IMR-90 (cell line): ENCODE measurements at regions not wholly inside any gene's neighbourhood (a gene's known extent, or its start where the extent isn't known, plus 50 kb on each side); places are given as distances from the start of the nearest gene placed in this dataset.

Source experiments
- CEBPB ChIP-seq: IDR thresholded peaks from 2 replicates; pipeline ENCODE4 v1.6.1; 2012; ENCODE audit warnings: low read depth, low read length, improper control_type of control experiment
- MXI1 ChIP-seq: IDR thresholded peaks from 2 replicates; pipeline ENCODE4 v1.6.1; 2012; ENCODE audit warnings: low read depth, mild to moderate bottlenecking, low read length, moderate library complexity, borderline replicate concordance
- POLR2A ChIP-seq: IDR thresholded peaks from 2 replicates; pipeline ENCODE4 v1.6.1; 2012; ENCODE audit warnings: mild to moderate bottlenecking, low read depth, low read length
- SMC3 ChIP-seq: fragments of 150-350 bp; IDR thresholded peaks from 2 replicates; pipeline ENCODE4 v1.6.1; 2016; ENCODE audit warnings: low read depth, mild to moderate bottlenecking, antibody characterized with exemption, low read length, moderate library complexity
- TF ChIP-seq, protein P1 (sequence below): conservative IDR thresholded peaks from 2 replicates; pipeline ENCODE4 v1.5.1; 2012; ENCODE audit warnings: mild to moderate bottlenecking, low read depth, low read length, improper control_type of control experiment

- TF ChIP-seq, protein P1, sequence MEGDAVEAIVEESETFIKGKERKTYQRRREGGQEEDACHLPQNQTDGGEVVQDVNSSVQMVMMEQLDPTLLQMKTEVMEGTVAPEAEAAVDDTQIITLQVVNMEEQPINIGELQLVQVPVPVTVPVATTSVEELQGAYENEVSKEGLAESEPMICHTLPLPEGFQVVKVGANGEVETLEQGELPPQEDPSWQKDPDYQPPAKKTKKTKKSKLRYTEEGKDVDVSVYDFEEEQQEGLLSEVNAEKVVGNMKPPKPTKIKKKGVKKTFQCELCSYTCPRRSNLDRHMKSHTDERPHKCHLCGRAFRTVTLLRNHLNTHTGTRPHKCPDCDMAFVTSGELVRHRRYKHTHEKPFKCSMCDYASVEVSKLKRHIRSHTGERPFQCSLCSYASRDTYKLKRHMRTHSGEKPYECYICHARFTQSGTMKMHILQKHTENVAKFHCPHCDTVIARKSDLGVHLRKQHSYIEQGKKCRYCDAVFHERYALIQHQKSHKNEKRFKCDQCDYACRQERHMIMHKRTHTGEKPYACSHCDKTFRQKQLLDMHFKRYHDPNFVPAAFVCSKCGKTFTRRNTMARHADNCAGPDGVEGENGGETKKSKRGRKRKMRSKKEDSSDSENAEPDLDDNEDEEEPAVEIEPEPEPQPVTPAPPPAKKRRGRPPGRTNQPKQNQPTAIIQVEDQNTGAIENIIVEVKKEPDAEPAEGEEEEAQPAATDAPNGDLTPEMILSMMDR, result no peak
- TF ChIP-seq MXI1 (no peak), CEBPB (no peak), POLR2A (no peak), SMC3 (no peak)
Measured at GRCh38 chr10:131785121-131785460, 115.7 kb upstream of the PPP2R2D start.
